Aorta (tissue), 5 donors: ENCODE measurements at regions not wholly inside any gene's neighbourhood (a gene's known extent, or its start where the extent isn't known, plus 50 kb on each side); places are given as distances from the start of the nearest gene placed in this dataset.
A peak's percentile ranks its signal among the peaks of the same experiment; 100 is the strongest.

ENCODE experiments used
- ATAC-seq: fragments of 200-7000 bp; cut with Tn5 transposase; one replicate; pipeline ENCODE4 v1.9.1; 2022; ENCODE audit warnings: moderate library complexity; ENCODE audit not compliant: low FRiP score
- DNase-seq, 2 donors: peaks; one replicate each; pipeline ENCODE4 v3.0.0-alpha.2; 2020
- H3K27ac ChIP-seq, 2 donors: one replicate each; pipeline ENCODE4 v1.5.1; 2013; ENCODE audit warnings: low read length in 2 of 2, mild to moderate bottlenecking in 2 of 2, moderate library complexity in 2 of 2, control low read depth in 1 of 2, inconsistent platforms in 1 of 2, low read depth in 1 of 2
- H3K27me3 ChIP-seq, 2 donors: one replicate each; pipeline ENCODE4 v1.6.1; 2013; ENCODE audit warnings: control low read depth in 1 of 2, low read length in 1 of 2, mild to moderate bottlenecking in 1 of 2, moderate library complexity in 1 of 2; ENCODE audit not compliant: insufficient read depth in 2 of 2, control insufficient read depth in 1 of 2
- H3K36me3 ChIP-seq, 2 donors: one replicate each; pipeline ENCODE4 v1.6.1; 2013; ENCODE audit warnings: control low read depth in 1 of 2, low read length in 1 of 2, mild to moderate bottlenecking in 1 of 2; ENCODE audit not compliant: insufficient read depth in 2 of 2, control insufficient read depth in 1 of 2
- H3K4me1 ChIP-seq, 2 donors: one replicate each; pipeline ENCODE4 v1.6.1; 2013; ENCODE audit warnings: low read length in 2 of 2, control low read depth in 1 of 2, mild to moderate bottlenecking in 1 of 2, moderate library complexity in 1 of 2; ENCODE audit not compliant: insufficient read depth in 2 of 2, control insufficient read depth in 1 of 2
- H3K4me3 ChIP-seq, 2 donors: one replicate each; pipeline ENCODE4 v1.5.1; 2013; ENCODE audit warnings: low read length in 2 of 2, control low read depth in 1 of 2, mild to moderate bottlenecking in 1 of 2
- H3K9me3 ChIP-seq: one replicate; pipeline ENCODE4 v1.6.1; 2013; ENCODE audit warnings: mild to moderate bottlenecking, low read length; ENCODE audit not compliant: control insufficient read depth
- WGBS, 2 donors: extraction: QIAGEN DNeasy Blood & Tissue Kit; methylation state at CpG; one replicate each; pipeline ENCODE4 v1.1.7; 2013; 5-methylcytosine and 5-hydroxymethylcytosine counted together
- intact Hi-C, 2 donors: fragments of 100-400 bp; cut with DNase I; formaldehyde crosslinking; loops; one replicate each; pipeline versions ENCODE4 v1.14.2 to v1.15.0; 2022
- donor health status: healthy with polysubstance abuse.
- donor health status: Bipolar disorder and iron deficiency.
- donor health status: DM: no; HTN: no; CAD: no.
- donor health status: DM: no; HTN: no; CAD: no.
- donor health status: DM: yes; HTN: yes; CAD: no.

DNA sequence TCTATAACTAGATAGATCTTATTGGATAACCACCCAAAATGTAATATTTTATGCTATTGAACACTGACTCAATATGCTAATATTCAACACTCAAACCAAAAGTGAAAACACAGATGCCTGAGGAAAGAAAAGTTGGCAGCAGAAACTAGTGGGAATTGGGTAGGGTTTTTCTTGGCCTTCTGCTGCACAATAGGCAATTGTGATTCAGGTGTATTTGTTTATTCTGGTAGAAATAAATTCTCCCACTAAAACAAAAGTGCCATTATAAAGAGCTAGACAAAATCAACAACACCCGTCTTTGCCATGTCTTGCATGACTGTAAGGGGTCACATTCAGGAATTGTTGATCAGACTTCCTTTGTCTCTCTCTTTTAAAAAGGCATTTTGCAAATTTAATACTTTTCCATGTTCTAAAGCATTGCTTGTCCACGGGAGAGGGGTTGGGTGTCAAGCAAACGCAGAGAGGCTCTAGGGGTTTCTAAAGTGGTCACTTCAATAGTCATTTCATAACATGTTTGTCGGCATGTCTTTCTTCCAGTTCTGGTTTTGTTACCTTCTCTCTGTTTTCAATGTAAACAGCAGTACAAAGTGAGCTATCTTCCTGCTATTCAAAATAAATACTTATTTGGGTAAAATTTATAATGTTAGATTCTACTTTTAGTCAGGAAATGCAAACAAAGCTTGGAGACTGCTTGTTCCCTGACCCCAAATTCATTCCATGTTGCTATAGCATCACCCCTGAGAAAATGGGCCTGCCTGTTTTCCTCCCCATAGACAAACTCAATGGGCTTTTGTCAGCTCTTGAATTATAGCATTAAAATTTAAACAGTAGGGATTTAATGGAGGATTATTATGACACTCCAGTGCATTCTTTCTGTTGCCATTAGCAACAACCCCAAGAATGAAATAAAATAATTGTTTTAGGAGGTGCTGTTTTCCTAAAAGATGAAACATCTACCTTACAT is 217.0 kb upstream of the CCN2 start:
- H3K27me3 ChIP-seq: no peaks in the 10 kb centered on the region
- 20 to 25% methylated on average over 4 of the region's 4 CpGs for WGBS, 2 donors
- peaks cover 2% of the 10 kb centered on the region for H3K9me3 ChIP-seq
- H3K4me3 ChIP-seq: no peak overlapping the region
- H3K27ac ChIP-seq: peak overlapping the region in 1 of 2 donors; percentile 57
- no peaks in the 10 kb centered on the region for H3K36me3 ChIP-seq
- DNase-seq (no peak), ATAC-seq (no peak)
- intact Hi-C loops: loop anchor here (2.0 to 10.0 kb wide), 2 partner anchors 47 to 243 kb away; no protein-coding TSS in a partner anchor
- peaks cover 3 to 6% of the 10 kb centered on the region in 2 donors for H3K4me1 ChIP-seq

DNA sequence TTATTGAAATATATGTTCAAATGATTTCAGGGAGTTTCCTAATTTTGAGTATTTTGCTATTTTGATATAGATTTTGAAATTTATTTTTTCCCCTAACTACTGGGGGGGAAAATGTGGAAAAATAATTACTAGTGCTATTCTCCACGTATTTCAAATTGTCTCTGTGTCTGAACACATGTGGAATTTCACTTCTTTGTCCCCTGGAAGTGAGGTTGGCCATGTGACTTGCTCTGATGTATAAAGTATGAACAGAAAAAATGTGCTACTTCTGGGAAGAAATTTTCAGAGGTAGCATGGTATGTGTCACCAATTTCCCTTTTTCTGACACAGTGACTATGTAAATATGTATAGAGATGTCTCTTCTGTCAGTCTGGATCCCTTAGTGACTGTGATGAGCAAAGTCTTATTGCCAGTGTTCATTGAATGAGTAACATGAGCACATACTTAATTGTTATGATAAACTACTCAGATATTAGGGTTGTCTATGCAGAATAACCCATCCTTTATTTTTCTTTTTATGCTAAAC is 215.4 kb upstream of the CCN2 start:
- Histone ChIP-seq H3K4me3 (no peak overlapping the region), H3K4me1 (peaks cover 3 to 6% of the 10 kb centered on the region in 2 donors), H3K36me3 (no peaks in the 10 kb centered on the region), H3K9me3 (peaks cover 2% of the 10 kb centered on the region), H3K27me3 (no peaks in the 10 kb centered on the region), H3K27ac (no peak overlapping the region)
- intact Hi-C loops: loop anchor here in 1 of 2 donors (10.0 kb wide), 1 partner anchor 242 kb away; no protein-coding TSS in a partner anchor
- 53 to 75% methylated on average over 1 of the region's 1 CpG for WGBS, 2 donors
- no peak for ATAC-seq
- DNase-seq: no peak

DNA sequence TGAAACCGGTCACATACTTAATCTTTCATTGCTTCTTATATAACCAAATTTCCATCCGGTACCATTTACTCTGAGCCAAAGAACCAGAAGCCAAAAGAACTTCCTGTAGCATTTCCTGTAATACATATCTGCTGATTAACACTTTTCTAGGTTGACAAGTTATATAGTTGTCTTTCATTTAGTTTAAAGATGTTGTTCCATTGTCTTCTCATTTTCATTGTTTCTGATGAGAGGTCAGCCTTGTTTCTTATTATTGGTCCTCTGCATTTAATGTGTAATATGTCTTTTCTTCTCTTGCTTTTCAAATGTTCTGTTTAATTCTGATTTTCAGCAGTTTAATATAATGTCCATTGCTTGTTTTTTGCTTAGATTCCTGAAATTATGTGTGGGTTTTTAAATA is 214.5 kb upstream of the CCN2 start:
- 93 to 97% methylated on average over 2 of the region's 2 CpGs for WGBS, 2 donors
- ATAC-seq (no peak), DNase-seq (no peak)
- H3K36me3 ChIP-seq: no peaks in the 10 kb centered on the region
- no peak overlapping the region for H3K4me3 ChIP-seq
- intact Hi-C loops: loop anchor here in 1 of 2 donors (10.0 kb wide), 1 partner anchor 241 kb away; no protein-coding TSS in a partner anchor
- H3K27ac ChIP-seq: no peak overlapping the region
- H3K27me3 ChIP-seq: no peaks in the 10 kb centered on the region
- peaks cover 5 to 6% of the 10 kb centered on the region in 2 donors for H3K4me1 ChIP-seq
- H3K9me3 ChIP-seq: peaks cover under 1% of the 10 kb centered on the region

DNA sequence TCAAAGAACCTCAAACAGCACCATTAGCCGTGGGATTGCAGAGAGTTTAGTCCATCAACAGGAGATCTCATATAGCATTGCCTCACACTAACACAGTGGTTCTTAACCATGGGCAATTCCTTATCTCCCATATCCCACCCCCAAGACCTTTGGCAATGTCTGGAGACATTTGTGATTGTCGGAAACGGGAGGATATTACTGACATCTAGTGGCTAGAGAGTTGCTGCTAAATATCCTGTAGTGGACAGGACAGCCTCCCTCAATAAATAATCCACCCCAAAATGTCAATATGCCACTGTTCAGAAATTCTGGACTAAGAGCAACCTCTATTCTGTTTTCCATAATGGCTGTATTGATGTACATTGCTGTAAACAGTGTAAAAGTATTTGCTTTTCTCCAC is 210.1 kb upstream of the CCN2 start:
- Histone ChIP-seq H3K9me3 (no peaks in the 10 kb centered on the region), H3K4me1 (peaks cover 0 to 2% of the 10 kb centered on the region in 2 donors), H3K27ac (no peak overlapping the region), H3K36me3 (no peaks in the 10 kb centered on the region), H3K4me3 (no peak overlapping the region), H3K27me3 (no peaks in the 10 kb centered on the region)
- intact Hi-C loops: loop anchor here (5.0 to 10.0 kb wide), 2 partner anchors 234 to 236 kb away; no protein-coding TSS in a partner anchor
- ATAC-seq: peak; percentile 74
- WGBS, 2 donors: 35 to 43% methylated on average over 3 of the region's 3 CpGs
- DNase-seq: no peak

- peak overlapping the region in 1 of 2 donors; percentile 48 for H3K4me3 ChIP-seq
- intact Hi-C loops: no loop called here
- no peaks in the 10 kb centered on the region for H3K27me3 ChIP-seq
- no peak overlapping the region for H3K27ac ChIP-seq
- 7 to 15% methylated on average over 9 of the region's 9 CpGs for WGBS, 2 donors
- no peak for DNase-seq
- no peaks in the 10 kb centered on the region for H3K9me3 ChIP-seq
- no peaks in the 10 kb centered on the region for H3K36me3 ChIP-seq
- no peak for ATAC-seq
- H3K4me1 ChIP-seq: no peaks in the 10 kb centered on the region
These were observed 202.2 kb upstream of the CCN2 start for GRCh38 chr6:132153221-132153898.

GRCh38 chr6:132147530-132148011 is 196.4 kb upstream of the CCN2 start:
- Histone ChIP-seq H3K4me3 (no peak overlapping the region), H3K4me1 (peaks cover 3 to 4% of the 10 kb centered on the region in 2 donors), H3K27me3 (no peaks in the 10 kb centered on the region), H3K9me3 (no peaks in the 10 kb centered on the region), H3K27ac (no peak overlapping the region), H3K36me3 (no peaks in the 10 kb centered on the region)
- DNase-seq: no peak
- intact Hi-C loops: no loop called here
- peak; percentile 44 for ATAC-seq
- 75 to 89% methylated on average over 2 of the region's 2 CpGs for WGBS, 2 donors

- no peaks in the 10 kb centered on the region for H3K9me3 ChIP-seq
- no peak overlapping the region for H3K4me3 ChIP-seq
- DNase-seq: no peak
- no peaks in the 10 kb centered on the region for H3K27me3 ChIP-seq
- ATAC-seq: no peak
- no peaks in the 10 kb centered on the region for H3K36me3 ChIP-seq
- H3K27ac ChIP-seq: peak overlapping the region in 1 of 2 donors; percentile 51
- peaks cover 7% of the 10 kb centered on the region in 2 donors for H3K4me1 ChIP-seq
- intact Hi-C loops: no loop called here
These were observed 193.3 kb upstream of the CCN2 start for GRCh38 chr6:132144456-132144855.

DNA sequence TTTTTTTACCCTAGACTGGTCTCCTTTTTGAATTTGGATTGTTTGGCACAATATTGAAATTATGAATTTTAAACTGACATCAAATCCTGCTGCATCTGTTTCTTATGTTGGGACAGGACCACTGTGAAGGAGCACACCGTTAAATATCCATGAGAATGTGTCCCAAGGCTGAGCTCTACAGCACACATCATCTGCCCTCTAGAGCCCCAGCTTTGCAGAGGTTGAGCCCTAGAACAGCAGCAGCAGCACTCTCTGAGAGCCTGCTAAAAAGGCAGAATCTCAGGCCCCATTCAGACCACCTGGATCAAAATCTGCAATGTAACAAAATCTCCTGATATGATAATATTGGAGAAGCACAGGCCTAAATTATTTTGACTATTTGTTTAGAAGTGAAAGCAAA is 192.1 kb upstream of the CCN2 start:
- H3K27me3 ChIP-seq: no peaks in the 10 kb centered on the region
- no peaks in the 10 kb centered on the region for H3K9me3 ChIP-seq
- ATAC-seq (no peak), DNase-seq (no peak)
- no peak overlapping the region for H3K4me3 ChIP-seq
- intact Hi-C loops: no loop called here
- 11% methylated on average over 1 of the region's 1 CpG for WGBS, 2 donors
- H3K36me3 ChIP-seq: no peaks in the 10 kb centered on the region
- peaks cover 7 to 9% of the 10 kb centered on the region in 2 donors for H3K4me1 ChIP-seq
- peak overlapping the region in 1 of 2 donors; percentile 99 for H3K27ac ChIP-seq
